ENCODE measurements at regions not wholly inside any gene's neighbourhood (a gene's known extent, or its start where the extent isn't known, plus 50 kb on each side); places are given as distances from the start of the nearest gene placed in this dataset.

DNA sequence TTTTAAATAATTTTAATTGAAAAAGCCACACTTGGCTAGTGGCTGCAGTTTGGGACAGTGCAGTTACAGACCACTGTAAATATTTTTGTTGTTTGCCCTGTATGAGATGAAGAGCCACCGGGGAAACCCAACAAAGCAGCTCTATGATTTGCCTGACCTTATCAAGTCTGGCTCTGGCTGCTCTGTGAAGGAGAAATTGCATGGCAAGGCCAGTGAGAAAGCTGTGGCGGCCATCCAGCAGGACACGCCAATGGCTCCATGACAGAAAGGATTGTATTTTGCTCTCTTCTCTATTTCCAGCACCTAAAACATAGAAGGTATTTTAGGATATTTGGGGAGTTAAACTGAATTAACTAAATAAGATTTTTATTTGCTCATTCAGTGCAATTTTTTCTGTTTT, 330.0 kb upstream of the DYNLRB2 start:
- TF ChIP-seq, protein P1, sequence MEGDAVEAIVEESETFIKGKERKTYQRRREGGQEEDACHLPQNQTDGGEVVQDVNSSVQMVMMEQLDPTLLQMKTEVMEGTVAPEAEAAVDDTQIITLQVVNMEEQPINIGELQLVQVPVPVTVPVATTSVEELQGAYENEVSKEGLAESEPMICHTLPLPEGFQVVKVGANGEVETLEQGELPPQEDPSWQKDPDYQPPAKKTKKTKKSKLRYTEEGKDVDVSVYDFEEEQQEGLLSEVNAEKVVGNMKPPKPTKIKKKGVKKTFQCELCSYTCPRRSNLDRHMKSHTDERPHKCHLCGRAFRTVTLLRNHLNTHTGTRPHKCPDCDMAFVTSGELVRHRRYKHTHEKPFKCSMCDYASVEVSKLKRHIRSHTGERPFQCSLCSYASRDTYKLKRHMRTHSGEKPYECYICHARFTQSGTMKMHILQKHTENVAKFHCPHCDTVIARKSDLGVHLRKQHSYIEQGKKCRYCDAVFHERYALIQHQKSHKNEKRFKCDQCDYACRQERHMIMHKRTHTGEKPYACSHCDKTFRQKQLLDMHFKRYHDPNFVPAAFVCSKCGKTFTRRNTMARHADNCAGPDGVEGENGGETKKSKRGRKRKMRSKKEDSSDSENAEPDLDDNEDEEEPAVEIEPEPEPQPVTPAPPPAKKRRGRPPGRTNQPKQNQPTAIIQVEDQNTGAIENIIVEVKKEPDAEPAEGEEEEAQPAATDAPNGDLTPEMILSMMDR (IDR thresholded peaks at IDR 0.05): no peak
- no peak overlapping the region for H3K4me3 ChIP-seq
- no peak for DNase-seq
- intact Hi-C loops (cut with DNase I; ENCODE audit: low total_unique reads): no loop called here
- no peaks in the 10 kb centered on the region for H3K27me3 ChIP-seq
- no peaks in the 10 kb centered on the region for H3K36me3 ChIP-seq
- H3K9me3 ChIP-seq: no peaks in the 10 kb centered on the region
- H3K27ac ChIP-seq: no peak overlapping the region
- no peaks in the 10 kb centered on the region for H3K4me1 ChIP-seq

DNA sequence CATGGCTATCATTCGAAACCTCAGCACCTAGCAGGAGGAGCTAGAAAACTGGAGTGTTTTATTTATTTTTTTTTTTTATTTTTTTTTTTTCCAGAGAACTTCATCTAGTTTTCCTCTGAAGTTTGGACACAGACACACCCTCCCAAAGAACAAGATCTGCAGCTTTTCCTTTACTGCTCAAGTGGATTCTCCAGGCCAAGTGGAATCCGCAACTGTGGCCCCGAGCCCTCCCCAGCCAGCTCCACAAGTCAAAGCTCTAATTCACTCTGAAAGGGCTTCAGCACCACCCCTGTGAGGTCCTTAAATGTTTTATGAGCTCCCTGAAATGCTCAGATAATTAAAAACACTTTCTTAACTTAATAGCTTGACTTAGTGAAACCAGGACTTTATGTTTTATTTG, 332.1 kb upstream of the DYNLRB2 start:
- TF ChIP-seq, protein P1 (IDR thresholded peaks at IDR 0.05): no peak
- Histone ChIP-seq H3K4me3 (no peak overlapping the region), H3K4me1 (no peaks in the 10 kb centered on the region), H3K9me3 (no peaks in the 10 kb centered on the region), H3K27ac (no peak overlapping the region), H3K36me3 (no peaks in the 10 kb centered on the region), H3K27me3 (peaks cover 0 to 2% of the 10 kb centered on the region in 2 donors)
- DNase-seq: no peak
- intact Hi-C loops (cut with DNase I; ENCODE audit: low total_unique reads): no loop called here

DNA sequence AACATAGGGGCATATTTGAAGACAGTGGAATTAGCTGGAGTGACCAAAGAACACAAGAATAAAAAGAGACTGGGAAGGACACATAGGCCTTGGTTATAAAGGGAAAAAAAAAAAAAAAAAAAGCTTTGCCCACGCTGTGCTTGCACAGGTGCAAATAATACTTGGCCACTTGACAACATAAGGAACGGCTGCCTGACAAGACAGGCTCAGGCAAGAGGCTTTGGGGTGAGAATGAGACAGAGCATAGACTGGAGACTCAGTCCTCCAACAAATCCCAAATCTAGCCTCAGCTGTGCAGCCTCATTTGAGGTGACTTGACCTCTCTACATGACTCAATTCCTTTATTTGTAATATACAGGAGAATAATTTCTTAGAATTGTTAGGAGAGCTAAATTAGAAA, 332.8 kb upstream of the DYNLRB2 start:
- H3K27me3 ChIP-seq: peaks cover 0 to 2% of the 10 kb centered on the region in 2 donors
- no peaks in the 10 kb centered on the region for H3K36me3 ChIP-seq
- TF ChIP-seq, protein P1 (IDR thresholded peaks at IDR 0.05): no peak
- no peaks in the 10 kb centered on the region for H3K4me1 ChIP-seq
- no peaks in the 10 kb centered on the region for H3K9me3 ChIP-seq
- H3K4me3 ChIP-seq: no peak overlapping the region
- H3K27ac ChIP-seq: no peak overlapping the region
- no peak for DNase-seq
- intact Hi-C loops (cut with DNase I; ENCODE audit: low total_unique reads): no loop called here

DNA sequence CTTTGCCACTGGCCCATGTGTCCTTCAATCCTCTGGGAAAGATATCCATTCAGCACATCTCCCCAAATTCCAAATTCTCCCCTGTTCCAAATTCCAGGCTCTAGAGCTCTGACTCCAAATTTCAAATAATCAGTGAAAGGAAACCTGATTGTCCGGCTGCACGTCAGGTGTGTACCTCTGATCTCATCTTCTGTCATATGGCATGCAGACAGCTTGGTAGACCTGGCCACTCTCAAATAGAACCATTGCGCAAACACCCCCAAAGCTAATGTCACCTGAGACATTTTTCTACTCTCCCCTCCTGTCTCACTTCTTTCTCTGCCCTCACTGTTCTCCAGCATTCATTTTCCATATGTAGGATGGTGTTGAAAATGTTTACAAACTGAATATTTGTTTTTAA, 337.0 kb upstream of the DYNLRB2 start:
- no peak for DNase-seq
- TF ChIP-seq, protein P1 (IDR thresholded peaks at IDR 0.05): no peak
- intact Hi-C loops (cut with DNase I; ENCODE audit: low total_unique reads): no loop called here
- Histone ChIP-seq H3K4me1 (no peaks in the 10 kb centered on the region), H3K27me3 (peaks cover 0 to 2% of the 10 kb centered on the region in 2 donors), H3K36me3 (no peaks in the 10 kb centered on the region), H3K9me3 (no peaks in the 10 kb centered on the region), H3K4me3 (no peak overlapping the region), H3K27ac (no peak overlapping the region)

DNA sequence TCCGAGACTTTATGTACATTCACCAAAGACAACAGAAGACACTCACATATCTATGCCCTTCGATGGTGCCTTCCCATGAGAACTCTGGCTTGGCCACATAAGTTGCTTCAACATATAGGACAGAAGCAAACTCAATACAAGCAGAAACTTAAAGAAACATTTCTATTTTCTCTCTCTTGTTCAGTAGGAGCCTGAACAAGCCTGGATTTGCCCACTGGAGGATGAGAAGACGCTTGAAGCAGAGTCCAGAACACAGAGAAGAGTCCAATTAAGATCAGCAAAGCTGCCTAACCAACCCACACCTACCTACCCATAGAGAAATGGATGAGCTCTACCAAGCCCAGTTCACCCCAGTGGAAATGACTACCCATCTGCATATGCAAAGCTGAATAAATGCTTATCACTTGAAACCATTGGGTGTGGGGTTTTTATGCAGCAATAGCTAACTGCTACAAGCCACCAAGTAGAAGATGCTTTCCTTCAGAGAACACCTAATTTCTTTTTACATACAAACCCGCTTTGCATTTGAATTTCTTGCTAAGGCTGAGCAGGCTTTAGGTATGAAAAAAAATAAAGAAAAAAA, 337.9 kb upstream of the DYNLRB2 start:
- Histone ChIP-seq H3K4me1 (peaks cover 0 to 5% (median 0%) of the 10 kb centered on the region in 4 donors), H3K4me3 (no peak overlapping the region), H3K9me3 (no peaks in the 10 kb centered on the region), H3K27me3 (peaks cover 0 to 2% of the 10 kb centered on the region in 2 donors), H3K27ac (no peak overlapping the region), H3K36me3 (no peaks in the 10 kb centered on the region)
- intact Hi-C loops (cut with DNase I; ENCODE audit: low total_unique reads): no loop called here
- TF ChIP-seq, protein P1 (IDR thresholded peaks at IDR 0.05): no peak
- no peak for DNase-seq

DNA sequence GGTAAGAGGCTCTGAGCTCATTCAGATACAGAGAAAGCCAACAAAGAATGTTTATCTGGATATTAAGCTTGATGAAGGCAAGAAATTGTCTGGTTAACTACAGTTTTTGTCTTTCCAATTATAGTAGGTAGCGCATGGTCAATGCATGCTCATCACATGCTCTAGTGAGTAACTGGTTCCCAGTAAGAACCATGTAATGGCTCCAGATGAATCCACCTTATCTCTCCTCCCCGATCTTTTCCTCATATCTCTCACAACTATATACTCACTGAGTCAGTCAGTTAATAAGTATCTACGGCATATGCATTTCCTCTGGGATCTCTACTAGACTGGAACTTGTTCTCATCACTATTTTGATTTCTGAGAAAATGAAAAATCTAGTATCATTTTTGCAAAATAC, 340.7 kb upstream of the DYNLRB2 start:
- intact Hi-C loops (cut with DNase I; ENCODE audit: low total_unique reads): no loop called here

More for the DNA sequence above, 340.7 kb upstream of the DYNLRB2 start:
- Histone ChIP-seq H3K36me3 (no peaks in the 10 kb centered on the region), H3K4me1 (peaks cover 0 to 9% (median 3%) of the 10 kb centered on the region in 4 donors), H3K9me3 (no peaks in the 10 kb centered on the region), H3K4me3 (no peak overlapping the region), H3K27me3 (peaks cover 0 to 1% of the 10 kb centered on the region in 2 donors), H3K27ac (no peak overlapping the region)
- TF ChIP-seq, protein P1 (IDR thresholded peaks at IDR 0.05): no peak
- no peak for DNase-seq
